ENCODE measurements at regions not wholly inside any gene's neighbourhood (a gene's known extent, or its start where the extent isn't known, plus 50 kb on each side); places are given as distances from the start of the nearest gene placed in this dataset.
A peak's percentile ranks its signal among the peaks of the same experiment; 100 is the strongest.

- Histone ChIP-seq H3K27me3 (ENCODE audit: control insufficient read depth in 1 of 2, insufficient read depth in 2 of 2, low read length in 2 of 2) (no peaks in the 10 kb centered on the region), H3K36me3 (ENCODE audit: control insufficient read depth in 2 of 2, insufficient read depth in 2 of 2, low read length in 1 of 2) (no peaks in the 10 kb centered on the region), H3K9me3 (ENCODE audit: control insufficient read depth in 2 of 2, insufficient read depth in 1 of 2, low read depth in 1 of 2, low read length in 1 of 2) (no peaks in the 10 kb centered on the region), H3K27ac (ENCODE audit: low read depth in 2 of 2, low read length in 1 of 2) (no peak overlapping the region), H3K4me1 (ENCODE audit: control insufficient read depth in 2 of 2, insufficient read depth in 2 of 2, low read length in 1 of 2) (no peaks in the 10 kb centered on the region), H3K4me3 (ENCODE audit: low read depth in 1 of 2, low read length in 2 of 2) (no peak overlapping the region)
Observed at GRCh38 chr5:34583167-34583566, 73.0 kb upstream of the RAI14 start.

GRCh38 chr5:34584165-34584564 lies 72.0 kb upstream of the RAI14 start:
- H3K9me3 ChIP-seq (ENCODE audit: control insufficient read depth in 2 of 2, insufficient read depth in 1 of 2, low read depth in 1 of 2, low read length in 1 of 2), result no peaks in the 10 kb centered on the region
- H3K4me1 ChIP-seq (ENCODE audit: control insufficient read depth in 2 of 2, insufficient read depth in 2 of 2, low read length in 1 of 2), result no peaks in the 10 kb centered on the region
- no peak overlapping the region for H3K4me3 ChIP-seq (ENCODE audit: low read depth in 1 of 2, low read length in 2 of 2)
- no peaks in the 10 kb centered on the region for H3K27me3 ChIP-seq (ENCODE audit: control insufficient read depth in 1 of 2, insufficient read depth in 2 of 2, low read length in 2 of 2)
- no peaks in the 10 kb centered on the region for H3K36me3 ChIP-seq (ENCODE audit: control insufficient read depth in 2 of 2, insufficient read depth in 2 of 2, low read length in 1 of 2)
- no peak overlapping the region for H3K27ac ChIP-seq (ENCODE audit: low read depth in 2 of 2, low read length in 1 of 2)

GRCh38 chr5:34585601-34586104 lies 70.5 kb upstream of the RAI14 start:
- no peaks in the 10 kb centered on the region for H3K36me3 ChIP-seq (ENCODE audit: control insufficient read depth in 2 of 2, insufficient read depth in 2 of 2, low read length in 1 of 2)
- WGBS, 2 donors, result 59 to 76% methylated on average over 5 of the region's 5 CpGs
- no peak overlapping the region for H3K27ac ChIP-seq (ENCODE audit: low read depth in 2 of 2, low read length in 1 of 2)
- H3K4me3 ChIP-seq (ENCODE audit: low read depth in 1 of 2, low read length in 2 of 2), result no peak overlapping the region
- no peaks in the 10 kb centered on the region for H3K9me3 ChIP-seq (ENCODE audit: control insufficient read depth in 2 of 2, insufficient read depth in 1 of 2, low read depth in 1 of 2, low read length in 1 of 2)
- no peaks in the 10 kb centered on the region for H3K27me3 ChIP-seq (ENCODE audit: control insufficient read depth in 1 of 2, insufficient read depth in 2 of 2, low read length in 2 of 2)
- H3K4me1 ChIP-seq (ENCODE audit: control insufficient read depth in 2 of 2, insufficient read depth in 2 of 2, low read length in 1 of 2), result no peaks in the 10 kb centered on the region

- 87 to 89% methylated on average over 15 of the region's 15 CpGs for WGBS, 2 donors
- H3K4me3 ChIP-seq (ENCODE audit: low read depth in 1 of 2, low read length in 2 of 2), result no peak overlapping the region
Observed at GRCh38 chr5:34586117-34586885, 69.8 kb upstream of the RAI14 start.

GRCh38 chr5:34587355-34588241 lies 68.5 kb upstream of the RAI14 start:
- H3K4me3 ChIP-seq (ENCODE audit: low read depth in 1 of 2, low read length in 2 of 2), result no peak overlapping the region
- 54 to 63% methylated on average over 6 of the region's 6 CpGs for WGBS, 2 donors
- no peaks in the 10 kb centered on the region for H3K9me3 ChIP-seq (ENCODE audit: control insufficient read depth in 2 of 2, insufficient read depth in 1 of 2, low read depth in 1 of 2, low read length in 1 of 2)
- H3K4me1 ChIP-seq (ENCODE audit: control insufficient read depth in 2 of 2, insufficient read depth in 2 of 2, low read length in 1 of 2), result no peaks in the 10 kb centered on the region
- no peaks in the 10 kb centered on the region for H3K27me3 ChIP-seq (ENCODE audit: control insufficient read depth in 1 of 2, insufficient read depth in 2 of 2, low read length in 2 of 2)
- no peaks in the 10 kb centered on the region for H3K36me3 ChIP-seq (ENCODE audit: control insufficient read depth in 2 of 2, insufficient read depth in 2 of 2, low read length in 1 of 2)
- H3K27ac ChIP-seq (ENCODE audit: low read depth in 2 of 2, low read length in 1 of 2), result no peak overlapping the region

More at GRCh38 chr5:34586117-34586885, 69.8 kb upstream of the RAI14 start:
- H3K27me3 ChIP-seq (ENCODE audit: control insufficient read depth in 1 of 2, insufficient read depth in 2 of 2, low read length in 2 of 2), result no peaks in the 10 kb centered on the region
- no peaks in the 10 kb centered on the region for H3K9me3 ChIP-seq (ENCODE audit: control insufficient read depth in 2 of 2, insufficient read depth in 1 of 2, low read depth in 1 of 2, low read length in 1 of 2)
- no peak overlapping the region for H3K27ac ChIP-seq (ENCODE audit: low read depth in 2 of 2, low read length in 1 of 2)
- H3K4me1 ChIP-seq (ENCODE audit: control insufficient read depth in 2 of 2, insufficient read depth in 2 of 2, low read length in 1 of 2), result no peaks in the 10 kb centered on the region
- no peaks in the 10 kb centered on the region for H3K36me3 ChIP-seq (ENCODE audit: control insufficient read depth in 2 of 2, insufficient read depth in 2 of 2, low read length in 1 of 2)

GRCh38 chr5:34589832-34590231 lies 66.3 kb upstream of the RAI14 start:
- Histone ChIP-seq H3K36me3 (ENCODE audit: control insufficient read depth in 2 of 2, insufficient read depth in 2 of 2, low read length in 1 of 2) (no peaks in the 10 kb centered on the region), H3K27me3 (ENCODE audit: control insufficient read depth in 1 of 2, insufficient read depth in 2 of 2, low read length in 2 of 2) (no peaks in the 10 kb centered on the region), H3K4me3 (ENCODE audit: low read depth in 1 of 2, low read length in 2 of 2) (no peak overlapping the region), H3K4me1 (ENCODE audit: control insufficient read depth in 2 of 2, insufficient read depth in 2 of 2, low read length in 1 of 2) (no peaks in the 10 kb centered on the region), H3K27ac (ENCODE audit: low read depth in 2 of 2, low read length in 1 of 2) (no peak overlapping the region), H3K9me3 (ENCODE audit: control insufficient read depth in 2 of 2, insufficient read depth in 1 of 2, low read depth in 1 of 2, low read length in 1 of 2) (no peaks in the 10 kb centered on the region)
- WGBS, 2 donors, result 93 to 98% methylated on average over 2 of the region's 2 CpGs

- H3K4me3 ChIP-seq (ENCODE audit: low read depth in 1 of 2, low read length in 2 of 2), result no peak overlapping the region
- no peaks in the 10 kb centered on the region for H3K4me1 ChIP-seq (ENCODE audit: control insufficient read depth in 2 of 2, insufficient read depth in 2 of 2, low read length in 1 of 2)
- no peaks in the 10 kb centered on the region for H3K27me3 ChIP-seq (ENCODE audit: control insufficient read depth in 1 of 2, insufficient read depth in 2 of 2, low read length in 2 of 2)
- no peaks in the 10 kb centered on the region for H3K36me3 ChIP-seq (ENCODE audit: control insufficient read depth in 2 of 2, insufficient read depth in 2 of 2, low read length in 1 of 2)
- no peaks in the 10 kb centered on the region for H3K9me3 ChIP-seq (ENCODE audit: control insufficient read depth in 2 of 2, insufficient read depth in 1 of 2, low read depth in 1 of 2, low read length in 1 of 2)
- no peak overlapping the region for H3K27ac ChIP-seq (ENCODE audit: low read depth in 2 of 2, low read length in 1 of 2)
- WGBS, 2 donors, result 63 to 65% methylated on average over 5 of the region's 5 CpGs
Observed at GRCh38 chr5:34591723-34592122, 64.4 kb upstream of the RAI14 start.

- no peaks in the 10 kb centered on the region for H3K9me3 ChIP-seq (ENCODE audit: control insufficient read depth in 2 of 2, insufficient read depth in 1 of 2, low read depth in 1 of 2, low read length in 1 of 2)
- no peaks in the 10 kb centered on the region for H3K4me1 ChIP-seq (ENCODE audit: control insufficient read depth in 2 of 2, insufficient read depth in 2 of 2, low read length in 1 of 2)
- H3K4me3 ChIP-seq (ENCODE audit: low read depth in 1 of 2, low read length in 2 of 2), result no peak overlapping the region
- H3K36me3 ChIP-seq (ENCODE audit: control insufficient read depth in 2 of 2, insufficient read depth in 2 of 2, low read length in 1 of 2), result no peaks in the 10 kb centered on the region
- peak overlapping the region in 1 of 2 donors; percentile 32 for H3K27ac ChIP-seq (ENCODE audit: low read depth in 2 of 2, low read length in 1 of 2)
- H3K27me3 ChIP-seq (ENCODE audit: control insufficient read depth in 1 of 2, insufficient read depth in 2 of 2, low read length in 2 of 2), result no peaks in the 10 kb centered on the region
- WGBS, 2 donors, result 62 to 65% methylated on average over 7 of the region's 7 CpGs
Observed at GRCh38 chr5:34597034-34598027, 58.8 kb upstream of the RAI14 start.

GRCh38 chr5:34598177-34598794 lies 57.8 kb upstream of the RAI14 start:
- no peak overlapping the region for H3K4me3 ChIP-seq (ENCODE audit: low read depth in 1 of 2, low read length in 2 of 2)
- WGBS, 2 donors, result 36 to 52% methylated on average over 5 of the region's 5 CpGs
- no peaks in the 10 kb centered on the region for H3K36me3 ChIP-seq (ENCODE audit: control insufficient read depth in 2 of 2, insufficient read depth in 2 of 2, low read length in 1 of 2)
- no peaks in the 10 kb centered on the region for H3K4me1 ChIP-seq (ENCODE audit: control insufficient read depth in 2 of 2, insufficient read depth in 2 of 2, low read length in 1 of 2)
- H3K9me3 ChIP-seq (ENCODE audit: control insufficient read depth in 2 of 2, insufficient read depth in 1 of 2, low read depth in 1 of 2, low read length in 1 of 2), result no peaks in the 10 kb centered on the region
- peak overlapping the region in 1 of 2 donors; percentile 6 for H3K27ac ChIP-seq (ENCODE audit: low read depth in 2 of 2, low read length in 1 of 2)
- H3K27me3 ChIP-seq (ENCODE audit: control insufficient read depth in 1 of 2, insufficient read depth in 2 of 2, low read length in 2 of 2), result no peaks in the 10 kb centered on the region

Measured in esophagus (tissue), 2 donors.